Heart left ventricle (tissue), 16 donors: ENCODE measurements at regions not wholly inside any gene's neighbourhood (a gene's known extent, or its start where the extent isn't known, plus 50 kb on each side); places are given as distances from the start of the nearest gene placed in this dataset.

Experiments
- ATAC-seq, 4 donors: fragments of 200-7000 bp; cut with Tn5 transposase; one replicate each; pipeline ENCODE4 v1.9.1; 2020 to 2022; ENCODE audit warnings: moderate library complexity in 4 of 4, mild to moderate bottlenecking in 3 of 4, moderate number of reproducible peaks in 1 of 4
- DNase-seq, 5 donors: peaks; one replicate each; pipeline ENCODE4 v3.0.0-alpha.2; 2020
- H3K27ac ChIP-seq, 12 donors: fragments of 200-600 bp; sonication (generic) in 4 of 12; one replicate each; pipeline versions ENCODE4 v1.5.0 to v1.8.0; 2016 to 2022; ENCODE audit warnings: mild to moderate bottlenecking in 2 of 12
- H3K27me3 ChIP-seq, 9 donors: fragments of 200-600 bp; sonication (generic) in 2 of 9; one replicate each; pipeline versions ENCODE4 v1.5.1 to v1.8.0; 2016 to 2022; ENCODE audit warnings: mild to moderate bottlenecking in 3 of 9
- H3K36me3 ChIP-seq, 9 donors: fragments of 200-600 bp; sonication (generic) in 2 of 9; one replicate each; pipeline versions ENCODE4 v1.5.0 to v1.8.0; 2018 to 2022; ENCODE audit warnings: mild to moderate bottlenecking in 2 of 9
- H3K4me1 ChIP-seq, 12 donors: fragments of 200-600 bp; sonication (generic) in 4 of 12; one replicate each; pipeline versions ENCODE4 v1.5.0 to v1.8.0; 2016 to 2022; ENCODE audit warnings: mild to moderate bottlenecking in 3 of 12
- H3K4me3 ChIP-seq, 12 donors: fragments of 200-600 bp; sonication (generic) in 4 of 12; one replicate each; pipeline versions ENCODE4 v1.5.0 to v1.8.0; 2017 to 2022; ENCODE audit warnings: mild to moderate bottlenecking in 9 of 12, moderate library complexity in 4 of 12
- H3K9me3 ChIP-seq, 12 donors: fragments of 200-600 bp; sonication (generic) in 4 of 12; one replicate each; pipeline versions ENCODE4 v1.5.0 to v1.8.0; 2016 to 2022; ENCODE audit warnings: mild to moderate bottlenecking in 1 of 12
- POLR2A ChIP-seq, 2 donors: fragments of 450-650 bp; IDR thresholded peaks; one replicate each; pipeline ENCODE4 v1.6.1; 2017; ENCODE audit warnings: antibody characterized with exemption in 2 of 2, mild to moderate bottlenecking in 2 of 2, moderate library complexity in 2 of 2
- WGBS, 4 donors: extraction: QIAGEN DNeasy Blood & Tissue Kit in 2 of 4; methylation state at CpG; one replicate each; pipeline versions ENCODE4 v1.1.5 to v1.1.7; 2013 to 2018; 5-methylcytosine and 5-hydroxymethylcytosine counted together
- intact Hi-C, 10 donors: fragments of 100-400 bp; cut with DNase I; formaldehyde crosslinking; loops; one replicate each; pipeline versions ENCODE4 v1.11.1 to v1.14.2; 2022
- TF ChIP-seq, protein P1 (sequence below), 12 donors: fragments of 200-600 bp; sonication (generic) in 4 of 12; IDR thresholded peaks; one replicate each; pipeline versions ENCODE4 v1.5.0 to v1.8.0; 2018 to 2022; ENCODE audit warnings: antibody characterized with exemption in 12 of 12, mild to moderate bottlenecking in 5 of 12
- donor health status: ischemic (EF 13 %, LVEDD 7.1; RV severe dilation, severe dysfunction).
- donor health status: healthy with polysubstance abuse.
- donor health status: DM: no; HTN: yes; CAD: no.
- donor health status: DM: no; HTN: no; CAD: no.
- donor health status: ischemic (EF 25% LVEDD 6.9; RV normal size, moderate dysfunction).
- donor health status: ischemic (EF 25% LVEDD 5.7; RV mildly dilated, moderate dysfunction).
- donor health status: healthy.
- donor health status: DM: yes; HTN: yes; CAD: no.
- donor health status: ischemic (EF 35%, LVEDD 5.7; RV mildly dilated, moderate dysfunction).
- donor health status: nonischemic (EF 11% LVEDD 7.7; RV severe dilation, severe dysfunction).
- donor health status: DM: yes; HTN: yes; CAD: no.
- donor health status: PGD.
- donor health status: ischemic (EF 29% LVEDD 5.4; RV normal size, mild dysfunction).
- donor health status: nonischemic (EF 23%, LVEDD 6.1; RV moderate dilation, normal function).

DNA sequence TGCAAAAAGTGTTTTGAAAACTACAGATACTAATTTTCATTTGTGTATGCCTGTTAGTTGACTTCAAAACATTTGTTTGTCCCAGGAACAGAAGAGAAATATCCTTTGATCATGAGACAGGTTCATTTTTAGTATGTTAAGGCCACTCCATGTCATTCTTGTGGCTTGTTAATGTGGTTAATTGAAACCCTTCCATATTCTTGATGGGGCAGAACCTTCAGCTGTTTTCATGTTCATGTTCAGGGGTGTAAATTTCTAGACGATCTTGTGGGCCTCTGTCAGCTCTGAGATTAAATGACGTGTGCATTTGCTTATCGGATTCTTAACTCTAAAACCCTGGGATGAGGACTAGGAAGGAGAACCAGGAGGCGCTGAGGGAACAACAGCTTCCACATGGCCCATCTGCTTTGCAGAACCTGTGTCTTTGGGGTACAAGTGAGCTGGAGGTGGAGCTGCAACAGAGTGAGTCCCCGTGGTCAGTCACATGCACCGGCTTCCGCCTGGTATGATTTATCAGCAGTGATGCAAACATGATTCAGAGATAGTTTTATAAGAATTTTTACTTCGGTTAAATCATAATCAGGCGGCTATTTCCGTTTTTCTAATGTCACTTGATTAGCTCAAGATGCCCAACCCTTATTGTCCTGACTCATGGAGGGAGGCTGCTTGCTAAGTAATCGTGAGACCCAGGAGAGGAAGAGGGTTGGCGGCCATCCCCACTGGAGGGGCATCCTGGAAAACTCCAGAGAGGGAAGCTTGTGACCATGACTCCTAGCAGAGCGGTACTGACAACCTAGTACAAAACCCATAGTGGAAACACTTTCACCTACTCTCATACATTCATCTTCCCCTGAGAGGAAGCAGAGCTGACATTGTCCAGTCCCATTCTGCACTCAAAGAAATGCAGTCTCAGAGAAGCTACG lies 138.4 kb downstream of the C9orf152 start:
- intact Hi-C loops, result loop anchor here in 5 of 10 donors (5.0 kb wide), 4 partner anchors 43 to 102 kb away; no protein-coding TSS in a partner anchor
- no peak for TF ChIP-seq POLR2A (IDR thresholded peaks at IDR 0.05)
- TF ChIP-seq, protein P1, sequence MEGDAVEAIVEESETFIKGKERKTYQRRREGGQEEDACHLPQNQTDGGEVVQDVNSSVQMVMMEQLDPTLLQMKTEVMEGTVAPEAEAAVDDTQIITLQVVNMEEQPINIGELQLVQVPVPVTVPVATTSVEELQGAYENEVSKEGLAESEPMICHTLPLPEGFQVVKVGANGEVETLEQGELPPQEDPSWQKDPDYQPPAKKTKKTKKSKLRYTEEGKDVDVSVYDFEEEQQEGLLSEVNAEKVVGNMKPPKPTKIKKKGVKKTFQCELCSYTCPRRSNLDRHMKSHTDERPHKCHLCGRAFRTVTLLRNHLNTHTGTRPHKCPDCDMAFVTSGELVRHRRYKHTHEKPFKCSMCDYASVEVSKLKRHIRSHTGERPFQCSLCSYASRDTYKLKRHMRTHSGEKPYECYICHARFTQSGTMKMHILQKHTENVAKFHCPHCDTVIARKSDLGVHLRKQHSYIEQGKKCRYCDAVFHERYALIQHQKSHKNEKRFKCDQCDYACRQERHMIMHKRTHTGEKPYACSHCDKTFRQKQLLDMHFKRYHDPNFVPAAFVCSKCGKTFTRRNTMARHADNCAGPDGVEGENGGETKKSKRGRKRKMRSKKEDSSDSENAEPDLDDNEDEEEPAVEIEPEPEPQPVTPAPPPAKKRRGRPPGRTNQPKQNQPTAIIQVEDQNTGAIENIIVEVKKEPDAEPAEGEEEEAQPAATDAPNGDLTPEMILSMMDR (IDR thresholded peaks at IDR 0.05), result no peak

DNA sequence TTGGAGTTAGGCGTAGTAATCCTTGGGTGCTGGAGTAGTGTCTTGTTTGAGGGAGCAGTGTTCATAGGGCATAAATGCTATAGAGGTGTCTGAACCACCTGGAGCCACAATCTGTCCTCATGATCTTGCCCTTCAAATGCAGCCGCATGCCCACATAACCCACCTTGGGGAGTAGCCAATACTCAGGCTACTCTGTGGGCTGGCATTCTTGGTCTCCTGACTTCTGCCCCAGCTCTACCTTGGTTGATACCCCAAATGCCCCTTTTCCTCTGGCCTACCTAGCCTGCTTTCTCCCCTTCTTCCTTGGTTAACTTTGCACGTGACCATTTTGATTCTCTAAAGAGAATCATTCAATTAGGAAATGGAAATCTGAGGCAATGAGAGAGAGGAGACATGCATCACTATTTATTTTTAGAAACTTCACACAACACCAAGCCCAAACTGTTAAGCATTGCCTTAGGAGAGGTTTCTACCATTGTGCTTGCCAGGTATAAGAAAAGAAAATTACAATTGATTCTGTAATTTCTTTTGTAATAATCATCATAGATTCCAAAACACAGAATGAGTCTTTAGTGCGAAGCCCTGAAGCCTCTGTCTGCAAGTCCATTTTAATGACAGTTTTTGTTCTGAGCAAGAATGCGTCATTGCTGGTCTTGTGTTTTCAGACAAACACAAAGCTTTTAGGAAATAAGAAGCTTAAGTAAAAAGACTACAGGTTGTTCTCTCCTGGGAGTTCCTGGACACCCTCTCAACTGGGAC lies 135.2 kb downstream of the C9orf152 start:
- Histone ChIP-seq H3K27me3 (no peaks in the 10 kb centered on the region), H3K9me3 (no peaks in the 10 kb centered on the region), H3K36me3 (no peaks in the 10 kb centered on the region), H3K27ac (peak overlapping the region; percentile 9 to 82 (median 63)), H3K4me3 (no peak overlapping the region), H3K4me1 (peaks cover 4 to 71% (median 57%) of the 10 kb centered on the region in 12 donors)
- ATAC-seq (peak; percentile 54 to 70 (median 63)), DNase-seq (no peak)
- intact Hi-C loops, result loop anchor here in 1 of 10 donors (5.0 kb wide), 1 partner anchor 55 kb away; no protein-coding TSS in a partner anchor
- TF ChIP-seq POLR2A (IDR thresholded peaks at IDR 0.05), result no peak
- TF ChIP-seq, protein P1 (IDR thresholded peaks at IDR 0.05), result no peak
- WGBS, 4 donors, result 57 to 64% (median 60%) methylated on average over 5 of the region's 5 CpGs

More for the DNA sequence above, 138.4 kb downstream of the C9orf152 start:
- H3K27ac ChIP-seq, result peak overlapping the region in 11 of 12 donors; percentile 35 to 73 (median 54)
- ATAC-seq, result peak; percentile 28 to 87 (median 75)
- DNase-seq, result peak in 4 of 5 donors; percentile 41 to 70 (median 56)
- peaks cover 13 to 95% (median 80%) of the 10 kb centered on the region in 12 donors for H3K4me1 ChIP-seq
- 25 to 37% (median 28%) methylated on average over 14 of the region's 14 CpGs for WGBS, 4 donors
- peak overlapping the region in 1 of 12 donors; percentile 4 for H3K4me3 ChIP-seq
- H3K27me3 ChIP-seq, result no peaks in the 10 kb centered on the region
- H3K36me3 ChIP-seq, result no peaks in the 10 kb centered on the region
- H3K9me3 ChIP-seq, result no peaks in the 10 kb centered on the region

GRCh38 chr9:110073356-110073905 lies 134.5 kb downstream of the C9orf152 start:
- intact Hi-C loops, result loop anchor here in 1 of 10 donors (5.0 kb wide), 1 partner anchor 54 kb away; no protein-coding TSS in a partner anchor
- peaks cover 4 to 72% (median 57%) of the 10 kb centered on the region in 12 donors for H3K4me1 ChIP-seq
- no peak overlapping the region for H3K4me3 ChIP-seq
- no peaks in the 10 kb centered on the region for H3K9me3 ChIP-seq
- no peaks in the 10 kb centered on the region for H3K27me3 ChIP-seq
- ATAC-seq (peak in 1 of 4 donors; percentile 17), DNase-seq (no peak)
- H3K27ac ChIP-seq, result peak overlapping the region; percentile 9 to 82 (median 63)
- TF ChIP-seq, protein P1 (IDR thresholded peaks at IDR 0.05), result no peak
- TF ChIP-seq POLR2A (IDR thresholded peaks at IDR 0.05), result no peak
- H3K36me3 ChIP-seq, result no peaks in the 10 kb centered on the region
